Keratinocyte (primary cell): ENCODE measurements at regions not wholly inside any gene's neighbourhood (a gene's known extent, or its start where the extent isn't known, plus 50 kb on each side); places are given as distances from the start of the nearest gene placed in this dataset.

Experiments used
- DNase-seq: peaks from one replicate; pipeline ENCODE4 v3.0.0-alpha.2; 2011; ENCODE audit warnings: low read depth, missing footprints, low spot score
- FAIRE-seq: peaks from 2 replicates; lab custom pipeline; 2011; peaks lifted over from hg19 to GRCh38; lab: Jason Lieb, UNC
- H2AFZ ChIP-seq: 2 replicates; pipeline ENCODE4 v1.6.0; 2012; ENCODE audit warnings: low read length, control low read depth, inconsistent platforms; ENCODE audit not compliant: control insufficient read depth
- H3K27ac ChIP-seq: 2 replicates; pipeline ENCODE4 v1.5.1; 2011; ENCODE audit warnings: low read length; ENCODE audit not compliant: control insufficient read depth, insufficient read depth
- H3K27me3 ChIP-seq: 3 replicates; pipeline ENCODE4 v1.6.0; 2011; ENCODE audit warnings: low read length; ENCODE audit not compliant: control insufficient read depth, insufficient read depth; ENCODE audit errors: extremely low read depth
- H3K36me3 ChIP-seq, 2 experiments: 2 replicates in 1 of 2; 3 replicates in 1 of 2; pipeline ENCODE4 v1.5.1; 2011; ENCODE audit warnings: low read length in 2 of 2, mild to moderate bottlenecking in 1 of 2; ENCODE audit not compliant: control insufficient read depth in 2 of 2, insufficient read depth in 2 of 2; ENCODE audit errors: extremely low read depth in 1 of 2
- H3K4me1 ChIP-seq: 3 replicates; pipeline ENCODE4 v1.5.1; 2011; ENCODE audit warnings: low read length; ENCODE audit not compliant: control insufficient read depth, insufficient read depth; ENCODE audit errors: extremely low read depth
- H3K4me2 ChIP-seq: 3 replicates; pipeline ENCODE4 v1.6.0; 2011; ENCODE audit warnings: low read depth, low read length; ENCODE audit not compliant: control insufficient read depth, insufficient read depth; ENCODE audit errors: extremely low read depth
- H3K4me3 ChIP-seq, 3 experiments: fragments of 200-600 bp in 1 of 3; sonication (generic) in 1 of 3; 2 replicates in 2 of 3; 3 replicates in 1 of 3; pipeline ENCODE4 v1.5.1; 2011 to 2016; ENCODE audit warnings: low read length in 3 of 3, mild to moderate bottlenecking in 3 of 3, control low read depth in 2 of 3, inconsistent platforms in 1 of 3, low read depth in 1 of 3, mixed read lengths in 1 of 3, mixed run types in 1 of 3, moderate library complexity in 1 of 3; ENCODE audit not compliant: control insufficient read depth in 2 of 3, insufficient read depth in 2 of 3; ENCODE audit errors: extremely low read depth in 1 of 3
- H3K79me2 ChIP-seq: 2 replicates; pipeline ENCODE4 v1.6.0; 2012; ENCODE audit warnings: low read length; ENCODE audit not compliant: control insufficient read depth, insufficient read depth
- H3K9ac ChIP-seq: 3 replicates; pipeline ENCODE4 v1.6.0; 2011; ENCODE audit warnings: low read length; ENCODE audit not compliant: control insufficient read depth, insufficient read depth; ENCODE audit errors: extremely low read depth
- H3K9me1 ChIP-seq: 3 replicates; pipeline ENCODE4 v1.6.0; 2011; ENCODE audit warnings: low read length; ENCODE audit not compliant: control insufficient read depth, insufficient read depth; ENCODE audit errors: extremely low read depth
- H3K9me3 ChIP-seq: 2 replicates; pipeline ENCODE4 v1.5.1; 2012; ENCODE audit warnings: low read depth, low read length; ENCODE audit not compliant: control insufficient read depth
- H4K20me1 ChIP-seq: 3 replicates; pipeline ENCODE4 v1.6.0; 2011; ENCODE audit warnings: low read length; ENCODE audit not compliant: control insufficient read depth, insufficient read depth; ENCODE audit errors: extremely low read depth
- CTCF ChIP-seq, 3 experiments: IDR thresholded peaks in 1 of 3; conservative IDR thresholded peaks in 1 of 3; optimal IDR thresholded peaks in 1 of 3; 2 replicates in 2 of 3; 3 replicates in 1 of 3; pipeline versions ENCODE3 to v1.5.1; 2011; ENCODE audit warnings: low read length in 3 of 3, mild to moderate bottlenecking in 3 of 3, moderate library complexity in 2 of 3, control low read depth in 1 of 3, inconsistent platforms in 1 of 3; ENCODE audit not compliant: insufficient read depth in 2 of 3; ENCODE audit errors: extremely low read depth in 1 of 3
- EZH2 ChIP-seq: IDR thresholded peaks from one replicate; pipeline ENCODE4 v1.6.1; 2012; ENCODE audit warnings: inconsistent platforms, mild to moderate bottlenecking, low read length, moderate library complexity
- dilution Hi-C: fragments of 300-500 bp; cut with MboI; formaldehyde crosslinking; loops from one replicate; pipeline ENCODE4 v1.7.0; 2020; ENCODE audit warnings: low sequenced_read_pairs; ENCODE audit not compliant: extremely low pct_ligation_motif_present

- H3K9me3 ChIP-seq = no peaks in the 10 kb centered on the region
- no peaks in the 10 kb centered on the region for H3K27me3 ChIP-seq
Measured at GRCh38 chr15:45743426-45744235, 108.8 kb downstream of the SQOR start.

GRCh38 chr15:45744236-45744589, 109.4 kb downstream of the SQOR start:
- Histone ChIP-seq H3K27ac (no peak overlapping the region), H3K79me2 (no peaks in the 10 kb centered on the region), H3K9me3 (no peaks in the 10 kb centered on the region), H3K4me1 (peaks cover 7% of the 10 kb centered on the region), H3K36me3 (no peaks in the 10 kb centered on the region), H3K4me3 (no peak overlapping the region), H3K9ac (no peak overlapping the region), H2AFZ (no peak overlapping the region), H3K4me2 (no peak overlapping the region), H4K20me1 (no peaks in the 10 kb centered on the region), H3K9me1 (no peaks in the 10 kb centered on the region), H3K27me3 (no peaks in the 10 kb centered on the region)
- FAIRE-seq = no peak
- dilution Hi-C loops = no loop called here
- TF ChIP-seq EZH2 (no peak), CTCF (optimal IDR thresholded peaks at IDR 0.05 in 1 of 3, IDR thresholded peaks at IDR 0.05 in 1 of 3, conservative IDR thresholded peaks at IDR 0.05 in 1 of 3; ENCODE audit: extremely low read depth in 1 of 3, insufficient read depth in 2 of 3, low read length in 3 of 3) (no peak)
- DNase-seq = no peak

More at GRCh38 chr15:45743426-45744235, 108.8 kb downstream of the SQOR start:
- dilution Hi-C loops = no loop called here
- peaks cover 7% of the 10 kb centered on the region for H3K4me1 ChIP-seq
- FAIRE-seq (no peak), DNase-seq (no peak)
- no peak overlapping the region for H3K27ac ChIP-seq
- H4K20me1 ChIP-seq = no peaks in the 10 kb centered on the region
- no peak overlapping the region for H3K4me3 ChIP-seq
- TF ChIP-seq CTCF (optimal IDR thresholded peaks at IDR 0.05 in 1 of 3, IDR thresholded peaks at IDR 0.05 in 1 of 3, conservative IDR thresholded peaks at IDR 0.05 in 1 of 3; ENCODE audit: extremely low read depth in 1 of 3, insufficient read depth in 2 of 3, low read length in 3 of 3) (no peak), EZH2 (no peak)
- H3K4me2 ChIP-seq = no peak overlapping the region
- no peaks in the 10 kb centered on the region for H3K9me1 ChIP-seq
- no peaks in the 10 kb centered on the region for H3K36me3 ChIP-seq
- no peak overlapping the region for H2AFZ ChIP-seq
- H3K79me2 ChIP-seq = no peaks in the 10 kb centered on the region
- no peak overlapping the region for H3K9ac ChIP-seq
